ENCODE measurements at regions not wholly inside any gene's neighbourhood (a gene's known extent, or its start where the extent isn't known, plus 50 kb on each side); places are given as distances from the start of the nearest gene placed in this dataset.

- H3K4me3 ChIP-seq (ENCODE audit: low read length) = no peak overlapping the region
- no peaks in the 10 kb centered on the region for H3K9me3 ChIP-seq (ENCODE audit: control insufficient read depth, insufficient read depth, low read length)
- H3K79me2 ChIP-seq (ENCODE audit: control insufficient read depth, low read length) = no peaks in the 10 kb centered on the region
- H3K4me2 ChIP-seq (ENCODE audit: low read length) = no peak overlapping the region
- no peaks in the 10 kb centered on the region for H3K27me3 ChIP-seq (ENCODE audit: control insufficient read depth, low read length)
- H3F3A ChIP-seq (ENCODE audit: control insufficient read depth, insufficient read depth) = no peaks in the 10 kb centered on the region
- no peaks in the 10 kb centered on the region for H4K20me1 ChIP-seq (ENCODE audit: control insufficient read depth, insufficient read depth, low read depth, low read length)
- TF ChIP-seq, protein P1, sequence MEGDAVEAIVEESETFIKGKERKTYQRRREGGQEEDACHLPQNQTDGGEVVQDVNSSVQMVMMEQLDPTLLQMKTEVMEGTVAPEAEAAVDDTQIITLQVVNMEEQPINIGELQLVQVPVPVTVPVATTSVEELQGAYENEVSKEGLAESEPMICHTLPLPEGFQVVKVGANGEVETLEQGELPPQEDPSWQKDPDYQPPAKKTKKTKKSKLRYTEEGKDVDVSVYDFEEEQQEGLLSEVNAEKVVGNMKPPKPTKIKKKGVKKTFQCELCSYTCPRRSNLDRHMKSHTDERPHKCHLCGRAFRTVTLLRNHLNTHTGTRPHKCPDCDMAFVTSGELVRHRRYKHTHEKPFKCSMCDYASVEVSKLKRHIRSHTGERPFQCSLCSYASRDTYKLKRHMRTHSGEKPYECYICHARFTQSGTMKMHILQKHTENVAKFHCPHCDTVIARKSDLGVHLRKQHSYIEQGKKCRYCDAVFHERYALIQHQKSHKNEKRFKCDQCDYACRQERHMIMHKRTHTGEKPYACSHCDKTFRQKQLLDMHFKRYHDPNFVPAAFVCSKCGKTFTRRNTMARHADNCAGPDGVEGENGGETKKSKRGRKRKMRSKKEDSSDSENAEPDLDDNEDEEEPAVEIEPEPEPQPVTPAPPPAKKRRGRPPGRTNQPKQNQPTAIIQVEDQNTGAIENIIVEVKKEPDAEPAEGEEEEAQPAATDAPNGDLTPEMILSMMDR (IDR thresholded peaks at IDR 0.05; ENCODE audit: low read depth, low read length, poor library complexity, severe bottlenecking) = no peak
- TF ChIP-seq EZH2phosphoT487 (IDR thresholded peaks at IDR 0.05; ENCODE audit: borderline replicate concordance, low read length) = no peak
- H3K36me3 ChIP-seq (ENCODE audit: control insufficient read depth, low read length) = no peaks in the 10 kb centered on the region
- H3K27ac ChIP-seq (ENCODE audit: low read depth, low read length) = no peak overlapping the region
- H3K4me1 ChIP-seq (ENCODE audit: control insufficient read depth, low read length) = peaks cover 2% of the 10 kb centered on the region
- H3K9me2 ChIP-seq (replicated peaks; ENCODE audit: control insufficient read depth, low read length) = no peaks in the 10 kb centered on the region
These were observed 66.2 kb upstream of the HMCN1 start for GRCh38 chr1:185668013-185668412.

DNA sequence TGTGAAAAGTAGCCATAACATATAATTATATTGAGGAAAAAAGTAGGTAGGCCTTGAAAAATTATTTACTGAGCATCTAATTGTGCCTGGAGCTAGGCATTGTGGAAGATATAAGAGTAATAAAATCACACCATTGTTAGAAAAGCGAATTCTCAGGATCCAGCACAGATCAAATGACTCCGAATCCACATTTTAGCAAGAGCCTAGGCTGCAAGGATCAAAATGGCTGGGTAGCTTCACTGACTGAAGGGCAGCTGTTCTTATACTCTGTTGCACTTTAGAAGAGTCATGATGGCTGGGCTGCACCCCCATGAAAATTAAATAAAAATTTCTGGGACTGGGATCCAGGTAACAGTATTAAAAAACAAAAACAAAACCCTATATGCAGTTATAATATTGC, 67.6 kb upstream of the HMCN1 start:
- Histone ChIP-seq H3K36me3 (ENCODE audit: control insufficient read depth, low read length) (no peaks in the 10 kb centered on the region), H3K27me3 (ENCODE audit: control insufficient read depth, low read length) (no peaks in the 10 kb centered on the region), H3K79me2 (ENCODE audit: control insufficient read depth, low read length) (no peaks in the 10 kb centered on the region), H3K9me3 (ENCODE audit: control insufficient read depth, insufficient read depth, low read length) (no peaks in the 10 kb centered on the region), H4K20me1 (ENCODE audit: control insufficient read depth, insufficient read depth, low read depth, low read length) (no peaks in the 10 kb centered on the region), H3K9me2 (replicated peaks; ENCODE audit: control insufficient read depth, low read length) (no peaks in the 10 kb centered on the region), H3K4me2 (ENCODE audit: low read length) (no peak overlapping the region), H3F3A (ENCODE audit: control insufficient read depth, insufficient read depth) (no peaks in the 10 kb centered on the region), H3K27ac (ENCODE audit: low read depth, low read length) (no peak overlapping the region), H3K4me1 (ENCODE audit: control insufficient read depth, low read length) (no peaks in the 10 kb centered on the region), H3K4me3 (ENCODE audit: low read length) (no peak overlapping the region)
- TF ChIP-seq, protein P1 (IDR thresholded peaks at IDR 0.05; ENCODE audit: low read depth, low read length, poor library complexity, severe bottlenecking) = no peak
- no peak for TF ChIP-seq EZH2phosphoT487 (IDR thresholded peaks at IDR 0.05; ENCODE audit: borderline replicate concordance, low read length)

GRCh38 chr1:185663771-185664296, 70.4 kb upstream of the HMCN1 start:
- no peak overlapping the region for H3K27ac ChIP-seq (ENCODE audit: low read depth, low read length)
- H3K79me2 ChIP-seq (ENCODE audit: control insufficient read depth, low read length) = no peaks in the 10 kb centered on the region
- no peaks in the 10 kb centered on the region for H4K20me1 ChIP-seq (ENCODE audit: control insufficient read depth, insufficient read depth, low read depth, low read length)
- H3K36me3 ChIP-seq (ENCODE audit: control insufficient read depth, low read length) = no peaks in the 10 kb centered on the region
- TF ChIP-seq, protein P1 (IDR thresholded peaks at IDR 0.05; ENCODE audit: low read depth, low read length, poor library complexity, severe bottlenecking) = no peak
- TF ChIP-seq EZH2phosphoT487 (IDR thresholded peaks at IDR 0.05; ENCODE audit: borderline replicate concordance, low read length) = no peak
- H3K9me3 ChIP-seq (ENCODE audit: control insufficient read depth, insufficient read depth, low read length) = no peaks in the 10 kb centered on the region
- no peaks in the 10 kb centered on the region for H3K27me3 ChIP-seq (ENCODE audit: control insufficient read depth, low read length)
- no peaks in the 10 kb centered on the region for H3K4me1 ChIP-seq (ENCODE audit: control insufficient read depth, low read length)
- H3F3A ChIP-seq (ENCODE audit: control insufficient read depth, insufficient read depth) = no peaks in the 10 kb centered on the region
- H3K9me2 ChIP-seq (replicated peaks; ENCODE audit: control insufficient read depth, low read length) = no peaks in the 10 kb centered on the region
- H3K4me2 ChIP-seq (ENCODE audit: low read length) = no peak overlapping the region
- no peak overlapping the region for H3K4me3 ChIP-seq (ENCODE audit: low read length)
